Neural progenitor cell (in vitro differentiated cells): ENCODE measurements at regions not wholly inside any gene's neighbourhood (a gene's known extent, or its start where the extent isn't known, plus 50 kb on each side); places are given as distances from the start of the nearest gene placed in this dataset.

Source experiments
- DNase-seq: peaks from one replicate; pipeline ENCODE4 v3.0.0-alpha.2; 2016; ENCODE audit warnings: low spot score
- H2AFZ ChIP-seq: fragments of 200-600 bp; sonication (generic); replicated peaks from 2 replicates; pipeline ENCODE4 v1.6.1; 2016; ENCODE audit warnings: antibody characterized with exemption
- H3F3A ChIP-seq: fragments of 200-600 bp; sonication (generic); 2 replicates; pipeline ENCODE4 v1.6.1; 2016; ENCODE audit warnings: antibody characterized with exemption, low read depth
- H3K27ac ChIP-seq: fragments of 200-600 bp; sonication (generic); 2 replicates; pipeline ENCODE4 v1.5.1; 2016; ENCODE audit warnings: mild to moderate bottlenecking
- H3K27me3 ChIP-seq: fragments of 200-600 bp; sonication (generic); 2 replicates; pipeline ENCODE4 v1.6.1; 2016; ENCODE audit warnings: mild to moderate bottlenecking, moderate library complexity
- H3K36me3 ChIP-seq: fragments of 200-600 bp; sonication (generic); 2 replicates; pipeline ENCODE4 v1.5.1; 2016
- H3K4me1 ChIP-seq: fragments of 200-600 bp; sonication (generic); 2 replicates; pipeline ENCODE4 v1.6.1; 2016; ENCODE audit warnings: mixed run types
- H3K4me2 ChIP-seq: fragments of 200-600 bp; sonication (generic); 2 replicates; pipeline ENCODE4 v1.6.1; 2016
- H3K4me3 ChIP-seq: fragments of 200-600 bp; sonication (generic); 2 replicates; pipeline ENCODE4 v1.5.1; 2016
- H3K79me2 ChIP-seq: fragments of 200-600 bp; sonication (generic); 2 replicates; pipeline ENCODE4 v1.6.1; 2016; ENCODE audit warnings: low read depth
- H3K9ac ChIP-seq: fragments of 200-600 bp; sonication (generic); 2 replicates; pipeline ENCODE4 v1.6.1; 2016
- H3K9me3 ChIP-seq: fragments of 200-600 bp; sonication (generic); 2 replicates; pipeline ENCODE4 v1.5.1; 2016; ENCODE audit warnings: low read depth
- H4K20me1 ChIP-seq: fragments of 200-600 bp; sonication (generic); 2 replicates; pipeline ENCODE4 v1.6.1; 2016; ENCODE audit warnings: low read depth
- H3K27ac Mint-ChIP-seq: 3 replicates; pipeline ENCODE4 v1.8.0; 2021; ENCODE audit warnings: mixed read lengths
- H3K27me3 Mint-ChIP-seq: 2 replicates; pipeline ENCODE4 v1.8.0; 2022; ENCODE audit warnings: low read depth, mild to moderate bottlenecking, inconsistent platforms, moderate library complexity, mixed read lengths; ENCODE audit not compliant: insufficient read depth
- H3K36me3 Mint-ChIP-seq: 3 replicates; pipeline ENCODE4 v1.8.0; 2021; ENCODE audit warnings: mixed read lengths
- H3K4me1 Mint-ChIP-seq: 3 replicates; pipeline ENCODE4 v1.8.0; 2021; ENCODE audit warnings: mixed read lengths
- H3K4me3 Mint-ChIP-seq: 3 replicates; pipeline ENCODE4 v1.8.0; 2021; ENCODE audit warnings: mild to moderate bottlenecking, moderate library complexity, mixed read lengths
- H3K9me3 Mint-ChIP-seq: 3 replicates; pipeline ENCODE4 v1.8.0; 2020; ENCODE audit warnings: mixed read lengths
- EZH2 ChIP-seq: fragments of 200-600 bp; sonication (generic); IDR thresholded peaks from 2 replicates; pipeline ENCODE4 v1.6.1; 2017; ENCODE audit warnings: antibody characterized with exemption, mild to moderate bottlenecking, moderate library complexity
- EZH2phosphoT487 ChIP-seq: fragments of 200-600 bp; sonication (generic); IDR thresholded peaks from 2 replicates; pipeline ENCODE4 v1.6.1; 2017; ENCODE audit warnings: antibody characterized with exemption
- TF ChIP-seq, protein P1 (sequence below): fragments of 200-600 bp; sonication (generic); IDR thresholded peaks from 2 replicates; pipeline ENCODE4 v1.5.1; 2017; ENCODE audit warnings: antibody characterized with exemption, mild to moderate bottlenecking

GRCh38 chr14:71554323-71554722, 377.9 kb upstream of the RGS6 start:
- no peaks in the 10 kb centered on the region for H3K4me1 ChIP-seq
- no peak overlapping the region for H3K27ac Mint-ChIP-seq
- H3K27ac ChIP-seq = no peak overlapping the region
- TF ChIP-seq, protein P1, sequence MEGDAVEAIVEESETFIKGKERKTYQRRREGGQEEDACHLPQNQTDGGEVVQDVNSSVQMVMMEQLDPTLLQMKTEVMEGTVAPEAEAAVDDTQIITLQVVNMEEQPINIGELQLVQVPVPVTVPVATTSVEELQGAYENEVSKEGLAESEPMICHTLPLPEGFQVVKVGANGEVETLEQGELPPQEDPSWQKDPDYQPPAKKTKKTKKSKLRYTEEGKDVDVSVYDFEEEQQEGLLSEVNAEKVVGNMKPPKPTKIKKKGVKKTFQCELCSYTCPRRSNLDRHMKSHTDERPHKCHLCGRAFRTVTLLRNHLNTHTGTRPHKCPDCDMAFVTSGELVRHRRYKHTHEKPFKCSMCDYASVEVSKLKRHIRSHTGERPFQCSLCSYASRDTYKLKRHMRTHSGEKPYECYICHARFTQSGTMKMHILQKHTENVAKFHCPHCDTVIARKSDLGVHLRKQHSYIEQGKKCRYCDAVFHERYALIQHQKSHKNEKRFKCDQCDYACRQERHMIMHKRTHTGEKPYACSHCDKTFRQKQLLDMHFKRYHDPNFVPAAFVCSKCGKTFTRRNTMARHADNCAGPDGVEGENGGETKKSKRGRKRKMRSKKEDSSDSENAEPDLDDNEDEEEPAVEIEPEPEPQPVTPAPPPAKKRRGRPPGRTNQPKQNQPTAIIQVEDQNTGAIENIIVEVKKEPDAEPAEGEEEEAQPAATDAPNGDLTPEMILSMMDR = no peak
- no peak for TF ChIP-seq EZH2
- no peak for TF ChIP-seq EZH2phosphoT487
- peaks cover 3% of the 10 kb centered on the region for H3K4me1 Mint-ChIP-seq
- H3K9me3 Mint-ChIP-seq = no peaks in the 10 kb centered on the region
- H3K27me3 Mint-ChIP-seq = no peaks in the 10 kb centered on the region
- H3K4me3 ChIP-seq = no peak overlapping the region
- no peaks in the 10 kb centered on the region for H3K36me3 Mint-ChIP-seq
- H3K27me3 ChIP-seq = no peaks in the 10 kb centered on the region
- DNase-seq = no peak
- H3K9me3 ChIP-seq = no peaks in the 10 kb centered on the region
- no peak overlapping the region for H3K4me3 Mint-ChIP-seq
- H2AFZ ChIP-seq = no peak overlapping the region
- no peak overlapping the region for H3K9ac ChIP-seq
- no peaks in the 10 kb centered on the region for H3K36me3 ChIP-seq
- H3K79me2 ChIP-seq = no peaks in the 10 kb centered on the region
- H3K4me2 ChIP-seq = no peak overlapping the region
- H4K20me1 ChIP-seq = no peaks in the 10 kb centered on the region
- peaks cover 4% of the 10 kb centered on the region for H3F3A ChIP-seq

DNA sequence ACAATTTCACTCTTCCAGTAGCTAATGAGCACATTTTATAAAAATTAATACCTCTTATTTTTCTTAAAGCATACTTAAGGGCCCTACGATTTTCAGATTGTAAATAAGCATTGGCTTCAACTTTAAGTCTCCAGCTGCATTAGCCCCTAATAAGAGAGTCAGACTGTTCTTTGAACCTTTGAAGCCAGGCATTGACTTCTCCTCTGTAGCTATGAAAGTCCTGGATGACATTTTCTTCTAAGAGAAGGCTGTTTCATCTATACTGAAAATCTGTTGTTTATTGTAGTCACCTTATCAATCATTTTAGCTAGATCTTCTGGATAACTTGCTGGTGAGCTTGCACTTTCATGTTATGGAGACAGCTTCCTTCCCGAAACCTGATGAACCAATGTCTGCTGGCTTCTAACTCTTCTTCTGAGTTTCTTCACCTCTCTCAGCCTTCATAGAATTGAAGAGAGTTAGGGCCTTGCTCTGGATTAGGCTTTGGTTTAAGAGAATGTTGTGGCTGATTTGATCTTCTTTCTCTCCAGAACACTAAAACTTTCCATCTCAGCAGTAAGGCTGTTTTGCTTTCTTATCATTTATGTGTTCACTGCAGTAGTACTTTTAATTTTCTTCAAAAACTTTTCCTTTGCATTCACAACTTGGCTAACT, 377.1 kb upstream of the RGS6 start:
- no peaks in the 10 kb centered on the region for H3K36me3 Mint-ChIP-seq
- no peak for DNase-seq
- peaks cover 4% of the 10 kb centered on the region for H3F3A ChIP-seq
- H4K20me1 ChIP-seq = no peaks in the 10 kb centered on the region
- H3K27me3 ChIP-seq = no peaks in the 10 kb centered on the region
- H3K36me3 ChIP-seq = no peaks in the 10 kb centered on the region
- no peak overlapping the region for H3K4me3 ChIP-seq
- H3K9ac ChIP-seq = no peak overlapping the region
- H3K9me3 ChIP-seq = no peaks in the 10 kb centered on the region
- H3K4me1 Mint-ChIP-seq = peaks cover 3% of the 10 kb centered on the region
- no peak overlapping the region for H2AFZ ChIP-seq
- H3K9me3 Mint-ChIP-seq = no peaks in the 10 kb centered on the region
- TF ChIP-seq EZH2 (no peak), EZH2phosphoT487 (no peak)
- TF ChIP-seq, protein P1 = no peak
- no peaks in the 10 kb centered on the region for H3K4me1 ChIP-seq
- H3K4me2 ChIP-seq = no peak overlapping the region
- H3K27ac Mint-ChIP-seq = no peak overlapping the region
- no peak overlapping the region for H3K27ac ChIP-seq
- no peaks in the 10 kb centered on the region for H3K79me2 ChIP-seq
- no peak overlapping the region for H3K4me3 Mint-ChIP-seq
- H3K27me3 Mint-ChIP-seq = no peaks in the 10 kb centered on the region

- Histone ChIP-seq H3K27me3 (no peaks in the 10 kb centered on the region), H3K79me2 (no peaks in the 10 kb centered on the region), H3K4me1 (no peaks in the 10 kb centered on the region), H2AFZ (no peak overlapping the region), H3K4me2 (no peak overlapping the region), H3F3A (peaks cover 4% of the 10 kb centered on the region), H3K27ac (no peak overlapping the region), H3K36me3 (no peaks in the 10 kb centered on the region), H3K4me3 (no peak overlapping the region), H4K20me1 (no peaks in the 10 kb centered on the region), H3K9me3 (no peaks in the 10 kb centered on the region), H3K9ac (no peak overlapping the region)
- Mint-ChIP-seq H3K4me3 (no peak overlapping the region), H3K27ac (no peak overlapping the region), H3K36me3 (no peaks in the 10 kb centered on the region), H3K4me1 (peaks cover 3% of the 10 kb centered on the region), H3K9me3 (no peaks in the 10 kb centered on the region), H3K27me3 (no peaks in the 10 kb centered on the region)
- no peak for DNase-seq
- TF ChIP-seq, protein P1 = no peak
- no peak for TF ChIP-seq EZH2phosphoT487
- TF ChIP-seq EZH2 = no peak
Observed at GRCh38 chr14:71555654-71556559, 376.3 kb upstream of the RGS6 start.
